Stimulated activated CD8-positive, alpha-beta memory T cell treated with anti-CD3 and anti-CD28 coated beads, Interleukin-15, amount 100 ng/mL, for 1 hour (primary cell): ENCODE measurements at regions not wholly inside any gene's neighbourhood (a gene's known extent, or its start where the extent isn't known, plus 50 kb on each side); places are given as distances from the start of the nearest gene placed in this dataset.

Experiments
- DNase-seq: peaks from one replicate; pipeline ENCODE4 v3.0.0-alpha.2; 2020; ENCODE audit warnings: low read depth

DNA sequence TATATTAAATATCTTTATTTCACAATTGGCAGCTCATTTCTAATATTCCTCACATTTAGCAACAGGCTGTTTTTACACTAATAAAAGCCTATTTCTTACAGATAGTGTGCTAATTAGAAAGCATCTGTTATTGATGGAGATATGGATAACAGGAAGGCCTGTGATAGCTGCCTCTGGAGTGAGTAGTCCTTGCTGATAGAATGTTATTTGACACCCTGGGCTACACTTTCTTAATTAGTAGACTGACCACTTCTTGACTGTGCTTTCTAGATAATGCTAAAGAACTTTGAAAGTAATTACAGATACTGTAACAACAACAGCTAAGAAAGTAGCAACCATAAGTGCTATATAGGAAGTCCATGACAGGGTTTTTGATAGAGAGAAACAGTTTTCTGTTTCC, 554.3 kb downstream of the DIAPH3 start:
- DNase-seq, result no peak
